IPS-11a (cell line): ENCODE measurements at regions not wholly inside any gene's neighbourhood (a gene's known extent, or its start where the extent isn't known, plus 50 kb on each side); places are given as distances from the start of the nearest gene placed in this dataset.
"Not testable (repeated sequence)": the region's sequence is repeated elsewhere in the genome, so short reads cannot be mapped to it uniquely, and the experiment has no call there.

Experiments used
- H3K4me3 ChIP-seq: one replicate; pipeline ENCODE4 v1.5.1; 2013; ENCODE audit warnings: low read depth, low read length, control low read depth

DNA sequence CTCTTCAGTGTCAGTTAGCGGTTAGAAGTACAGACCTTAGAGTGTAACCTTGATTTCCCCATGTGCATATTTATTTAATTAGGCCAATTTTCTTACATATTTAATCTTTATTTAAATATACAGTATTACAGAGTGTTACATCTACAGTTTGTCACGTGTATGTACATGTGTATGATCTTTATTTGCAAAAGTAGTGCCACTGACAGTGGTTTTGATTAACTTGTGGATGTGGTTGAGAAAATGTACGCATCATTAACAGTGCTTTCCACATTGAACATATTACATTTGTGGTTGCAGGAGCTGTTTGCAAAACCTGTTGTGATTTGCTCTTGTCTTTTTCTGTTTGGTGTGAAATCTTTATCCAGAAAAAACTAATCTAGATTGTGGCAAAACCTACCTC lies 535.5 kb downstream of the FLRT2 start:
- no peak overlapping the region for H3K4me3 ChIP-seq

DNA sequence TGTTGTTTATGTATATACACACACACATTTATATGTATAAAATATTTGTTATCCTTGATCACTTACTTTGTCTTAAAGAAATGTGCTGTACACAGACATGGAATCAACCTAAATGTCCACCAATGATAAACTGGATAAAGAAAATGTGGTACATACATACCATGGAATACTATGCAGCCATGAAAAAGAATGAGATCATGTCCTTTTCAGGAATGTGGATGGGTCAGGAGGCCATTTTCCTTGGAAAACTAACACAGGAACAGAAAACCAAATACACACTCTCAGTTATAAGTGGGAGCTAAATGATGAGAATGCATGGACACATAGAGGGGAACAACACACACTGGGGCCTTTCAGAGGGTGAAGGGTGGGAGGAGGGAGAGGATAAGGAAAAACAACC lies 534.7 kb downstream of the FLRT2 start:
- H3K4me3 ChIP-seq: not testable (repeated sequence)

DNA sequence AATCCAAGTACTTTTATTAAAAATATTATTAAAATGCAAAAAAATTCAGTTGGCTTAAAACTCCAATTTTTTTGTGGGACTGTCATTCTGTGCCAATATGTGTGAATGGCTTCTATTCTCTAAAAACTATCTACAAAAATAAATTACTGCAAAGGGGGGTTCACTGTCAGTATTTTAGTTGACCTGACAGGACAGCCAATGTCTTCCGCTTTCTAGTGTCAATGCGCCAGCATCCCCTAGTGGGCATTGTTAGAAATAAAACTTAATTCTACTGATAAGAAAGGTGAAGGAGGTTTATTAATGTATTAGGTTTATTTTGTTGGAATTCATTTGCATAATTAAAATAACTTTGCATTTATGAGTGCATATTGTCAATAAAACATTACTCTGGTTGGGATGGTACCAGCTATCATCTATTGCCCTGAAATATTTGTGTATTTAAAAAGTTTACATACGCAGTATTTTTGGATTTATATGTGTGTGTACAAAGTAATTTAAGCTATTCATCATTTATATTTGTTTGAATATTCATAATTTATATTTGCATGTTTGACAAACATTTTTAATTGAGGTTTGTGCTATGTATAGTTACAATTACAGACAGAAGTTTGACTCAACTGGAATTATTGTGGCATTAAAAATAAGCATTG lies 527.2 kb downstream of the FLRT2 start:
- no peak overlapping the region for H3K4me3 ChIP-seq

DNA sequence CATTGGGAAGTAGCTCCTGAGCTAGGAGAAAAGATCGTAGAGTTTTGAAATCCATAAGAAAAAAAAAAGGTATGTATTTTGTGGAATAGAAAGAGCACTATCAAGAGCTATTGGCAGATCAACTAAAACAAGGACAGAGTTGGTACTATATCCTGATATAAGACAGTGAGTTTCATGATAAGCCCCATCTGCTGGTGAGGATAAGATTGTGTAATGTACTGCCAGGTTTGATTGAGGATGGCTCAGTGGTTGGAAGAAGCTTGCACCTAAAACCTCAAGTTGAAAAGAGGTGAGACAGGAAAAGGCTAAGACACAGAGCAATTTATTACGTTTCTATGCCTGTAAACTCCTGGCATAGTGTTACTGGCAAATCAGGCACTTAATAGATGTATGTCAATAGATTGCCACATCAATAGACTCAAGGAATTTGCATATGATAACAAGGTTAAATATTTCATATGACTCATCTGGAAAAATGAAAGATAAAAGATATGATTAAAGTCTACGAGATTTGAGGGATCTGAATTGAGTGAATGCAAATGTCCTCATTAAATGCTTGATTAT lies 525.6 kb downstream of the FLRT2 start:
- no peak overlapping the region for H3K4me3 ChIP-seq

DNA sequence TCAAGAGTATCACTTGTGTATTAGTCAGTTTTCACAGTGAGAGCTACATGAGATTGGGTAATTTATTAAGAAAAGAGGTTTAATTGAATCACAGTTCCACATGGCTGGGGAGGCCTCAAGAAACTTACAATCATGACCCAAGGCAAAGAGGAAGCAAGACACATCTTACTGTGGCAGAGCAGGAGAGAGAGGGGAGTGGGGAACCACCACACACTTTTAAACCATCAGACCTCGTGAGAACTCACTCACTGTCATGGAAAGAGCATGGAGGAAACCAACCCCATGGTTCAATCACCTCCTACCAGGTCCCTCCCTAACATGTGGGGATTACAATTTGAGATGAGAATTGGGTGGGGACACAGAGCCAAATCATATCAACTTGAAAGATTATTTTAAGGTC lies 522.9 kb downstream of the FLRT2 start:
- H3K4me3 ChIP-seq: no peak overlapping the region

DNA sequence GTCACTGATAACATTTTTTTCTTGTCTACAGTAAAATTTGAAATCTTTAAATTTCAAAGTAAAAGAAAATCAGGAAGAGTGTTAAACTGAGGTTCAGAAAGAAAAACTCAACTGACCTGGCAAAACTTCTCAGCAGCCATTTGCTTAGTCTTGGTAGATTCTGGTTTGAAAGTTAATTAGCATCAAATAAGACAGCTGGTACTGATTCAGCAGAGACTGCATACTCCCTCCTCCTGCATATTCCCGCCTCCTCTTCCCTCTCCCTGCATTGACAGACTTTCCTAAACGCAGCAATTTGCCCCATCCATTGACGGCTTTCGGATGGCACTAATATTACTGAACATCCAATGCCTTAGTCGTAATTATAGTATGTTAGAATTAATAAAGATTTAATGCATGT lies 520.8 kb downstream of the FLRT2 start:
- no peak overlapping the region for H3K4me3 ChIP-seq

DNA sequence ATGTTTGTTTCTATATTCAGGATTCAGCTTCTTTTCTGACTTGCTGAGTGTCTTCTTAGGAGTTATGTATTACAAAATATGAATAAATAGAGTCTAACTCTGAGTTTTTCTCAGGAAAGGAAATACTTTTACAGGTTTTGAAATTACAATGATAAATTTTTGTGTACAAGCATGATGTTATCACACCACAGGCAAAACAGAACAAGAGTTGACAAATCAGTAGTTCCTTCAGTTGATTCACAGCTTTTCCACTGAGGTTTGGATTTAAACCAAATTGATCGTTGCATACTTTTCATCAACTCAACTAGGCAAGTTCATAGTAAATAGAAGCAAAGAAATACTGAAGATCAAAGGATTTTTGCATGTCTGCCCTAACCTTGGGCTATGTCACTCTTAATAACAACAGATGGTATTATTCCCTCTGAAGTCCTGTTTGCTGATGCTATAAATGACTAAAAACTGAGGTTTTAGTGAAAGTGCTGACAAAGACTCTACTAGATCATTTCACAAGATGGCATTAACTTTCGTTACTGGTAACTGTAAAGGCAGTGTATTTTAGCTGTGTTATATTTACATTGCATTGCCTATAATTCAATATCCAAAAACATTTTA lies 520.2 kb downstream of the FLRT2 start:
- no peak overlapping the region for H3K4me3 ChIP-seq

DNA sequence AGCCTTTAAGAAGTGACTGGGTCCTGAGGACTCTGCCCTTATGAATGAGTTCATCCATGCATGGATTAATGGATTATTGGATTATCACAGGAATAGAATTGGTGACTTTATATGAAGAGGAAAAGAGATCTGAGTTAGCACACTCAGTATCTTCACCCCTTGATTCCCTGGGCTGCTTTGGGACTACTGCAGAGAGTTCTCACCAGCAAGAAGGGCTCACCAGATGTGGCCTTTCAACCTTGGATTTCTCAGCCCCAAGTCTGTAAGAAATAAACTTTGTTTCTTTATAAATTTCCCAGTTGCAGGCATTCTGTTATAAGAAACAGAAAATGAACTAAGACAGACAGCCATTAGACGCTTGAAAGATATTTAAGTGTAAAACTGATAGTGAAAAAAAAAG lies 509.2 kb downstream of the FLRT2 start:
- H3K4me3 ChIP-seq: no peak overlapping the region

DNA sequence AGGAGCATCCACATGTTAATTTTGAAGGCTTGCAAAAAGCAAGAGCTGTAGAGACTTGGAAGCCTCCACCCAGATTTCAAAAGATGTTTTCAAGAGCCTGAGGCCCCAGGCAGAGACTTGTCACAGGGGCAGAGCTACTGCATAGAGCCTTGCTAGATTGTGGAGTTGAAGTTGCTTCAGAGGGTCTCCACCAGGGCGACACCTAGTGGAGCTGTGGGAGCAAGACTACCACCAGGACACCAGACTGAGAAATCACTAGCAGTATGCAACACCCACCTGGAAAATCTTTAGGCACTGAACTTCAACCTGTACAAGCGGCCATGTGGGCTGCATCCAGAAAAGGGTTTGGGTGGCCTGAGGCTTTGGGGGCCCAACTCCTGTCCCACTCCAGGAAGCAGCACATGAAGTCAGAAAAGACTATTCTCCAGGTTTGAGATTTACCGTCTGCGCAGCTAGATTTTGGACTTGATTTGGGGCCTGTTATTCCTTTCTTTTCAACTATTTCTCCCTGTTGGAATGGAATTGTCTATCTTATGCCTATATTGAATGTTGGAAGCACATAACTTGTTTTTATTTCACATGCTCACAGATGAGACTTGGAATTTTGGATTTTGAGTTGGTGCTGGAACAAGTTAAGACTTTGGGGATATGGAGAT lies 508.6 kb downstream of the FLRT2 start:
- no peak overlapping the region for H3K4me3 ChIP-seq

DNA sequence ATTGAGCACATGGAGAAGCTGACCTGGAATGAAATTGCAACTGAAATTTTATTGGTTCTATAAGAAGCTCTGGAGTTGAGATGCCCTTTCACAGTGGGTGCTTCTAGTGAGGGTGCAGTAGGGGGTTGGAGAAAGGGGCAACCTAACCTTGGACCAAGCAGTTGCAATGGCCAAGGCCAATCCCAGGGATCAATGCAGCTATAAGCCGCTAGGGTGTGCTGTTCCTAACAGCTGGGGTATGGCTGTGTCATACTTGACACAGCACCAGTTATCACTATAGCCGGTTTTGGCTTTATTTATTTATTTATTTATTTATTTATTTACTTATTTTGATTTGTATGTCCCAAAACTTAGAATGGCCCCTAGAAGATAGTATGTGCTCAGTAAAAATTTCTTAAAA lies 505.9 kb downstream of the FLRT2 start:
- no peak overlapping the region for H3K4me3 ChIP-seq

DNA sequence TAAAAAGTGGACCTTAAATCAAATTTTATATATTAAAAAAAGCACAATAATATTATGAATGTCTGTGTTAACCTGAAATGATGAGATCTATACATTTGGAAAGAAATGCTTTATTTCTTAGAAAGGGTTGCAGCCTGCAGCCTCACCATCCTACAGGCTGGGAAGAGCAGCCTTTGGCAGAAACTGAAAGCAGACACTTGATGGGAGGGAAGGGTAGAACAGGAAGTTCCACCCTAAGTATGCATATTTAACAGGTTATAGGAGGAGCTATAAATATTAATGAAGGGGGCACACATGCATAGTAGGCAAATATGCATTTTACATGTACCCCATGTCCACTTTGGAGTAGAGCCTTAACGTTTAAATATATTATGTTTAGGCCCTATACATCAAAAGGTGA lies 498.0 kb downstream of the FLRT2 start:
- no peak overlapping the region for H3K4me3 ChIP-seq

DNA sequence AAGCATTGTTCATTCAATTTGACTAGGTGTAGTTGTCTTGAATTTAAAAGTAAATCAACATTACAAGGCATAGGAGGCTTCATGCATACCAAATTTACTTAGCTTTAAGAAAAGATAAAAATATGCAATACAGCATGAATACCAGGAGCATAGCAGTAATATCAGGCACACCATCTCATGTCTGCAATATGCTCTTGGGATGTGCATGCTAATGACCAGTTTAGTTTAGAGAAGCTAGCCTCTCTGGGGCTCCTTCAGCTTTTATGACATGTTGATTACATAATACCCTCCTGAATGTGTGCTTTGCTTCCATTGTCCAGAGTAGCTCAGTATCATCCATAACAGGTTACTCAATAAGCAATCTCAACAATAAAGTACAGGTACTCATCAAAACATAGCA lies 497.2 kb downstream of the FLRT2 start:
- H3K4me3 ChIP-seq: no peak overlapping the region

DNA sequence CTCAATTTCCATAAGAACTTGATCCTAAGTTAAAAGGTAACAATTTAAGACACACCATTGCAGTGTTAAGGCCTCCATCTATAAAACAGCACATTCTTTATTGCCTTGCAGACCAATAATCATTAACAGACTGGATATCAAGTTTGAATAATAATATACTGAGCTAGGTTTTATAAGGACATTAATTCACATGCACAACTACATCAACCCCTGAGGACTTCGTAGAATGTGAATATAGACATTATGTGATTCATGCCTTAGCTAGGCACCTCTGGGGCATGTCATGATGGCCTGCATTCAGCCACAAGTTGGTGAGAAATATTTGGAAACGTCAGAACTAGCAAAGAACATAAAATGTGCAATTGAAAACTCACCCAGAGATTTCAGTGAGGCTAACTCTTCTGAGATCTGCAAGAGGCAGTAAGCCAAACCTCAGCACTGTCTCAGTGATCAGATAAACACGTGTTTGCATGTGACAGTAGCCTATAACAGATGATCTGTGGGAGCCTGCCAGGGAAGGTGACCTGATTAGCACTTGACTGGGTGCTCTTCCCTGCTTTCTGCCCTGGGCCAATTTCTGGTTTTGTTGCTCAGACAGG lies 492.2 kb downstream of the FLRT2 start:
- H3K4me3 ChIP-seq: no peak overlapping the region

DNA sequence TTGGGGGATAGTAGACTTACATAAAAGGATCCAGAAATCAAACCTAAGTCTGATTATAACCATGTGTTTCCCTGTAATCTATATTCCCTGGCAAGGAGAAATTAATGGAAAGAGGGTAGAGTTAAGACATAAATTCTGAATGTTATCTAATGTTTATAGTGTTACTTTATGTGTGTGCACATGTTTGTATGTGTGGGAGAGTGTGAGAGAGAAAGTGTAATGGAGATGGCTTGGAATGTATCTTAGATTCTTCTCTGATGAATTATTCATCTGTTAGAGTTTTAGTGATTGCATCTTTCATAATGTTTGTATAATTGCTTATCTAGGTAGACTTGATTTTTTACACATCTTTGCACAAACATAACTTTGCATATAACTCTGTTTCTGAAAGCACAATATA lies 490.9 kb downstream of the FLRT2 start:
- no peak overlapping the region for H3K4me3 ChIP-seq

DNA sequence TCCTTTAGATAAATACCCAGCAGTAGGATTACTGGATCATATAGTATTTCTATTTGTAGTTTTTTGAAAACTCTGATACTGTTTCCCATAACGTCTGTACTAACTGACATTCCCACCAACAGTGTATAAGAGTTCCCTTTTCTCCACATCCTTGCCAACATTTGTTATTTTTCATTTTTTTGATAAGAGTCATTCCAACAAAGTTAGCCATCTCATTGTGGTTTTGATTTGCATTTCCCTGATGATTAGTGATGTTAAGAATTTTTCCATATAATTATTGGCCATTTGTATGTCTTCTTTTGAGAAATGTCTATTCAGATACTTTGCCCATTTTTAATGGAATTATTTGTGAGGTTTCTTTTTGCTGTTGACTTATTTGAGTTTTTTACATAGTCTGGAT lies 486.0 kb downstream of the FLRT2 start:
- no peak overlapping the region for H3K4me3 ChIP-seq

DNA sequence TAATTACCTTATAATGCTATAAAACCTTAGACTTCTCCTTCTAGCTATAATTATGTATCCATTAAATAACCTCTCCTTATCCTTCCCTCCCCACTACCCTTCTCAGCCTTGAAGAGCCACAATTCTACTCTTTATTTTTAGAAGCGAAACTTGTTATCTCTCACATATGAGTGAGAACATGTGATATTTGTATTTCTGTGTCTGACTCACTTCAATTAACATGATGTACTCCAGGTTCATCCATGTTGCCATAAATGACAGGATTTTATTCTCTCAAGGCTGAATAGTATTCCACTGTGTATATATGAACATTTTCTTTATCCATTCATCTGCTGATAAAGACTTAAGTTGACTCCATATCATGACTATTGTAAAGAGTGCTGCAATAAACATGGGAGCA lies 485.6 kb downstream of the FLRT2 start:
- no peak overlapping the region for H3K4me3 ChIP-seq

DNA sequence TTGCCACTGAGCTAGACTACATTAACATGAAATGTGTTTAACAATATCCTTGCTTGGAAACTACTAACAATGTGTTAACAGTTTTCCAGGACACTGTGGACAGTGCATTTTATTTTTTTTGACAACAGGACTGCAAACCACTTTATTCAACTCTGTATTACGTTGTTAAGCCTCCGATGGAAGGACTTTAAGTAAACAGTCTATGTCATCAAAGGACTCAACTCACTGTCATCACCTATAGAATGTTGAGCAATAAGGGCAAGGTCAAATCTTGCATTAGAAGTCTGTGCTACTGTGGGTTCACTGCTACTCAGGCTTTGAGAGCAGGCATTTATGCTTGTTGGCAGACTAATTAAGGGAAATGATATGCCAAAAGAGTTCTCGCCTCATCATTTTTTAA lies 483.7 kb downstream of the FLRT2 start:
- no peak overlapping the region for H3K4me3 ChIP-seq

DNA sequence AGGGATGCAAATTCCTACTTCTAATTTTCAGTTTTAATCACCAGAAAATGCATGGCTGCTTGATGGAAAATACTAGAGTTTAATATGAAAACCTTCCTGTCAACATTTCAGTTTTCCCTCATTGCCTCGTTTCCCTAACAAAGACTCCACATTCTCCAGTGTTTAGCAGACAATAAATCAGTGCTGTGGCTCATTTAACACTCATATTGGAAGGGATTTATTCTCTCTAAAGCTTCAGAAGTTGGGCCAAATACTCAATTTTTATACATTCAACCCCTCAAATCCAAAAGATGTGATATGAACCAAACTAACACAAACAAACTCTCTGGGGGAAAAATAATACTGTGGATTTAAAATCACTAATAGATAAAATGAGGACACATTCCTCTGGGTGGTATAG lies 482.5 kb downstream of the FLRT2 start:
- H3K4me3 ChIP-seq: no peak overlapping the region

DNA sequence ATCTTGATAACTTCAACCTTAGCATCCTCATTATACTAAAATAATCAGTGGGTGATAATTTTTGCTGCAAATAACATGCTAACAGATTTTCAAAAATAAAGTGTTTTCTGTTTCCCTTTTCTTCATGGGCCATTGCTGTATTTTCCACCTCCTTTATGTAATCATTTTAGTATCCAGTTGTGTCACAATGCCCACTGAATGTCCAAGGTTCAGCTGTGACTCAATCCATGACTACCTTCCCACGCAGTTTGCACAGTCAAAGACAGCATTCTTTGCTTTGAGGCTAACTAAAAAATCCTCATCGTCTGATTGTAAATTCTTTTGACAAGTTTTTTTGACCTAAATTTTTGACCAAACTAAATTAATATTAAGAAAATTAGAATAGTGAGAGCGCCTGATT lies 474.1 kb downstream of the FLRT2 start:
- no peak overlapping the region for H3K4me3 ChIP-seq

DNA sequence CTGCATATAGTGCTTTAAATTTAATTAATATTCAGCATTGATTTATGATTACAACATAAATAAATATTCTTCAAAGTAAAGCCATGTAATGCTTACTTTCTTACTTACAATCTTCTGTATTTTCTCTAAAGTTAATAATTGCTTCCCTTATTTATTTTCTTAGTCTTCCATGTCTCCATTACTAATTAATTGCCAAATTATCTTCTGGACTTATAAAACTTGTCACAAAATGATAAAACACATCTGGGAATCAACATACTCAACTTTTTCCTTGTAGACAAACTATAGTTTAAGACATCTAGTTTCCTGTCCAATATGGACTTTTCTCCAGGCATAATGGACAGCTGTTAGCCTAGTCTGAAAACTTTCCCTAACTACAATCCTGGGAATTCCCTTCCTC lies 466.6 kb downstream of the FLRT2 start:
- H3K4me3 ChIP-seq: no peak overlapping the region

DNA sequence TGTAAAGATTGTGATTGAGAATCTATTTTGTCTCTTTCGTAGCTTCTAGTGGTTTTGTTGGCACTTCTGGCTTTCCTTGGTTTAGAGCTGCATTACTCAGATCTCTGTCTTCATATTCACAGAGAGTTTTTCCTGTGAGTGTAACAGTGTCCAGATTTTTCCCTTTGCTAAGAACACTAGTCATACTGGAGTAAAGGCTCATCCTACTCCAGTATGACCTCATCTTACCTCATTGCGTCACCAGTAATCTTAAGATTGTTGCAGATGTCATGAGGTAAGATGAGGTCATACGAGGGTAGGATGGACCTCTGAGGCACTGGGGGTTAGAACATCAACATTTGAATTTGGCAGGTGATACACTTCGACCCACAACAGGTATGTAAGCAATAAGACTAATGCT lies 461.2 kb downstream of the FLRT2 start:
- no peak overlapping the region for H3K4me3 ChIP-seq

DNA sequence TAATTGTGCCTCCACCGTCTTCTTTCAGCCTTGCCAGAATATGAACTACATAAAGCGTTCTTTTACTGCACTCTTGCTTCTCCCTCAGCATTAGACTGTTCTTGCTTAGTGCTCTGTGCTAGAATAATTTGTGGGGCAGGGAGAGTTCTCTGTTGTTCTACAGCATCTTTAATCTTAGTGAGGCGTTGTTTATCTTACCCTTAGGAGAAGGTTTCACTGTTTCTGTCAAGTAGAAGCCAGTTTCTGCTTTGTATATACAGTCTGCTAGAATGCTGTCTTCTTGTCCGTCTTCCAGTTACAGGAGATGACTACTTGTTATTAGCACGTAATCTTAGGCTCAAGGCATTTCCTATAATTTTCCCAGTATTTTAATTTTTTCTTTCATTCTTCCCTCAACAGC lies 458.0 kb downstream of the FLRT2 start:
- H3K4me3 ChIP-seq: no peak overlapping the region
